Adrenal gland (tissue), 5 donors: ENCODE measurements at regions not wholly inside any gene's neighbourhood (a gene's known extent, or its start where the extent isn't known, plus 50 kb on each side); places are given as distances from the start of the nearest gene placed in this dataset.
"Not testable (repeated sequence)": the region's sequence is repeated elsewhere in the genome, so short reads cannot be mapped to it uniquely, and the experiment has no call there.

ENCODE experiments used
- POLR2A ChIP-seq, 2 donors: fragments of 450-650 bp; IDR thresholded peaks; one replicate each; pipeline ENCODE4 v1.6.1; 2017; ENCODE audit warnings: antibody characterized with exemption in 2 of 2, mild to moderate bottlenecking in 2 of 2, moderate library complexity in 1 of 2
- TF ChIP-seq, protein P1 (sequence below), 6 experiments: fragments of 450-650 bp in 4 of 6; fragments of 200-600 bp in 2 of 6; sonication (generic) in 1 of 6; IDR thresholded peaks; 1 replicate in 5 of 6; 2 replicates in 1 of 6; pipeline versions ENCODE4 v1.5.1 to v1.8.0; 2016 to 2021; ENCODE audit warnings: antibody characterized with exemption in 6 of 6, mild to moderate bottlenecking in 2 of 6, moderate library complexity in 1 of 6
- donor health status: DM: no; HTN: no; CAD: no.

DNA sequence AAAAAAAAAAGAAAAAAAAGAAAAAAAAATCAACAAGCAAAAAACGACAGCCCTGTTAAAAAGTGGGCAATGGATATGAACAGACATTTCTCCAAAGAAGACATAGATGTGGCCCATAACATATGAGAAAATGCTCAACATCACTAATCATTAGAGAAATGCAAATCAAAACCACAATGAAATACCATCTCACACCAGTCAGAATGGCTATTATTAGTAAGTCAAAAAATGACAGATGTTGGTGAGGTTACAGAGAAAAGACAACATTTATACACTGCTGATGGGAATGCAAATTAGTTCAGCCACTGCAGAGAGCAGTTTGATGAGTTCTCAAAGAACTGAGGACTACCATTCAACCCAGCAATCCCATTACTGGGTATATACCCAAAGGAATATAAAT, 160.3 kb upstream of the IGF1 start:
- TF ChIP-seq, protein P1, sequence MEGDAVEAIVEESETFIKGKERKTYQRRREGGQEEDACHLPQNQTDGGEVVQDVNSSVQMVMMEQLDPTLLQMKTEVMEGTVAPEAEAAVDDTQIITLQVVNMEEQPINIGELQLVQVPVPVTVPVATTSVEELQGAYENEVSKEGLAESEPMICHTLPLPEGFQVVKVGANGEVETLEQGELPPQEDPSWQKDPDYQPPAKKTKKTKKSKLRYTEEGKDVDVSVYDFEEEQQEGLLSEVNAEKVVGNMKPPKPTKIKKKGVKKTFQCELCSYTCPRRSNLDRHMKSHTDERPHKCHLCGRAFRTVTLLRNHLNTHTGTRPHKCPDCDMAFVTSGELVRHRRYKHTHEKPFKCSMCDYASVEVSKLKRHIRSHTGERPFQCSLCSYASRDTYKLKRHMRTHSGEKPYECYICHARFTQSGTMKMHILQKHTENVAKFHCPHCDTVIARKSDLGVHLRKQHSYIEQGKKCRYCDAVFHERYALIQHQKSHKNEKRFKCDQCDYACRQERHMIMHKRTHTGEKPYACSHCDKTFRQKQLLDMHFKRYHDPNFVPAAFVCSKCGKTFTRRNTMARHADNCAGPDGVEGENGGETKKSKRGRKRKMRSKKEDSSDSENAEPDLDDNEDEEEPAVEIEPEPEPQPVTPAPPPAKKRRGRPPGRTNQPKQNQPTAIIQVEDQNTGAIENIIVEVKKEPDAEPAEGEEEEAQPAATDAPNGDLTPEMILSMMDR (IDR thresholded peaks at IDR 0.05): not testable (repeated sequence)
- not testable (repeated sequence) for TF ChIP-seq POLR2A (IDR thresholded peaks at IDR 0.05)
